ENCODE measurements at regions not wholly inside any gene's neighbourhood (a gene's known extent, or its start where the extent isn't known, plus 50 kb on each side); places are given as distances from the start of the nearest gene placed in this dataset.

GRCh38 chr1:5151511-5151910, 497.1 kb downstream of the AJAP1 start:
- Histone ChIP-seq H3K27ac (no peak overlapping the region), H3K36me3 (no peaks in the 10 kb centered on the region), H3K27me3 (no peaks in the 10 kb centered on the region), H3K4me3 (no peak overlapping the region), H3K9me3 (no peaks in the 10 kb centered on the region), H3K4me1 (no peaks in the 10 kb centered on the region)
- TF ChIP-seq CTCF (IDR thresholded peaks at IDR 0.05) = no peak
- DNase-seq (ENCODE audit: low spot score in 2 of 2) = no peak
- intact Hi-C loops (cut with DNase I) = no loop called here

GRCh38 chr1:5150191-5150590, 495.8 kb downstream of the AJAP1 start:
- H3K36me3 ChIP-seq = no peaks in the 10 kb centered on the region
- intact Hi-C loops (cut with DNase I) = no loop called here
- no peak for DNase-seq (ENCODE audit: low spot score in 2 of 2)
- no peaks in the 10 kb centered on the region for H3K9me3 ChIP-seq
- no peaks in the 10 kb centered on the region for H3K4me1 ChIP-seq
- H3K27ac ChIP-seq = no peak overlapping the region
- no peak for TF ChIP-seq CTCF (IDR thresholded peaks at IDR 0.05)
- no peak overlapping the region for H3K4me3 ChIP-seq
- H3K27me3 ChIP-seq = no peaks in the 10 kb centered on the region

DNA sequence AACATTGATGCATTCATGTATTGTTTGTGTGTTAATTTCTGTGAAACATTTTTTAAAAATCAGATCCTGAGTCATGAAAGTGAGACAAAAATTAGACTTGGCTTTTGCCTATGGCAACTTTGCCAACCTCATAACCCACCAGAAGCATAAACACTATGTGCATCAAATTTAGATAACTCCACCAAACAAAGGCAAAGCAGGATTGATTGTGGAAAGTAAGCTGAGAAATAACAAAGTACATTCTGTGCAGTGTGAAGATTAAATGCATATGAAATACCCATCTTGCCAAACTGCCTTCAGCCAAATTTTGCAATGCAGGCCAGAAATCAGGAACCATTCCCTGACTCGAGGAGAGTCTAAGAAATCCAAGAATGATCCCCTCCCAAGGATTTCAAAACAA, 493.4 kb downstream of the AJAP1 start:
- H3K4me1 ChIP-seq = no peaks in the 10 kb centered on the region
- no peak overlapping the region for H3K4me3 ChIP-seq
- H3K27ac ChIP-seq = no peak overlapping the region
- no peak for TF ChIP-seq CTCF (IDR thresholded peaks at IDR 0.05)
- no peak for DNase-seq (ENCODE audit: low spot score in 2 of 2)
- H3K9me3 ChIP-seq = no peaks in the 10 kb centered on the region
- H3K36me3 ChIP-seq = no peaks in the 10 kb centered on the region
- intact Hi-C loops (cut with DNase I) = no loop called here
- H3K27me3 ChIP-seq = no peaks in the 10 kb centered on the region

DNA sequence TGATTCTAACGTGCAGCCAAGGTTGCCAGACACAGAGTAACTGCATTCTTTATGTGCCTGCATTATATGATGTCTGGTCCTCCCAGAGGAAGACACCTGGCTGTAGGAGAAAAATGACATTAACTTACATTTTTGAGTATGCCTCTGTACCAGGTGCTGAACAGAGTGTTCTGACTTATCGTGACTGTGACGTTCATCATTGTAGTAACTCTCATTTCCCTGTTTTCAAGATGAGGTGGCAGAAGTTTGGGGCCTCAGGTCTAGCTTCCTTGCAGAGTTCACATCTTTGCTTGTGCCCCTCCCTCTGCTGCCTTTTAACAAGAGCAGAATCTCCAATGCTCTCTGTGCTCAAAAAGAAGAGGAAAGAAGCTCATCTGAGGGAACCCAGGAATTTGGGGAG, 488.0 kb downstream of the AJAP1 start:
- intact Hi-C loops (cut with DNase I) = no loop called here
- Histone ChIP-seq H3K9me3 (no peaks in the 10 kb centered on the region), H3K4me1 (no peaks in the 10 kb centered on the region), H3K27me3 (no peaks in the 10 kb centered on the region), H3K27ac (no peak overlapping the region), H3K4me3 (no peak overlapping the region), H3K36me3 (no peaks in the 10 kb centered on the region)
- DNase-seq (ENCODE audit: low spot score in 2 of 2) = no peak
- no peak for TF ChIP-seq CTCF (IDR thresholded peaks at IDR 0.05)

- intact Hi-C loops (cut with DNase I) = no loop called here
- H3K27me3 ChIP-seq = no peaks in the 10 kb centered on the region
- H3K4me1 ChIP-seq = no peaks in the 10 kb centered on the region
- H3K27ac ChIP-seq = no peak overlapping the region
- no peaks in the 10 kb centered on the region for H3K36me3 ChIP-seq
- H3K4me3 ChIP-seq = no peak overlapping the region
- DNase-seq (ENCODE audit: low spot score in 2 of 2) = no peak
- no peaks in the 10 kb centered on the region for H3K9me3 ChIP-seq
- no peak for TF ChIP-seq CTCF (IDR thresholded peaks at IDR 0.05)
These were observed 487.3 kb downstream of the AJAP1 start for GRCh38 chr1:5141750-5142149.

GRCh38 chr1:5140962-5141361, 486.6 kb downstream of the AJAP1 start:
- TF ChIP-seq CTCF (IDR thresholded peaks at IDR 0.05) = no peak
- no peak for DNase-seq (ENCODE audit: low spot score in 2 of 2)
- Histone ChIP-seq H3K27ac (no peak overlapping the region), H3K4me3 (no peak overlapping the region), H3K27me3 (no peaks in the 10 kb centered on the region), H3K4me1 (no peaks in the 10 kb centered on the region), H3K9me3 (no peaks in the 10 kb centered on the region), H3K36me3 (no peaks in the 10 kb centered on the region)
- intact Hi-C loops (cut with DNase I) = no loop called here
